ENCODE measurements at regions not wholly inside any gene's neighbourhood (a gene's known extent, or its start where the extent isn't known, plus 50 kb on each side); places are given as distances from the start of the nearest gene placed in this dataset.

DNA sequence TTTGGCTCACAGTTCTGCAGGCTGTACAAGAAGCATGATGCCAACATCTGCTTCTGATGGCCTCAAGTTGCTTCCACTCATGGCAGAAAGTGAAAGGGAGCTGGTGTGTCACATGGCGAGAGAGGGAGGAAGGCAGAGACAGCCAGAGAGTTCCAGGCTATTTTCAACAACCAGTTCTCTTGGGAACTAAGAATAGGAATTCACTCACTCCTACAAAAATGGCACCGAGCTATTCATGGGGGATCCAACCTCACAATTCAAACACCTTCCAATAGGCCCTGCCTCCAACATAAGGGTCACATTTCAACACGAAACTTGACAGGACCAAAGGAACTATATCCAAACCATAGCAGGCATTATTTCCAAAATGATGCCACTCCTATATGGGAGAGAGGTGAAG lies 299.5 kb upstream of the TGFBR2 start:
- Mint-ChIP-seq H3K9me3 (peaks cover 6% of the 10 kb centered on the region), H3K27me3 (ENCODE audit: low read depth, poor library complexity) (peaks cover 4% of the 10 kb centered on the region), H3K36me3 (ENCODE audit: low read depth) (peaks cover 4% of the 10 kb centered on the region), H3K4me3 (no peak overlapping the region), H3K4me1 (no peaks in the 10 kb centered on the region), H3K27ac (no peak overlapping the region)
- DNase-seq = no peak
- TF ChIP-seq, protein P1, sequence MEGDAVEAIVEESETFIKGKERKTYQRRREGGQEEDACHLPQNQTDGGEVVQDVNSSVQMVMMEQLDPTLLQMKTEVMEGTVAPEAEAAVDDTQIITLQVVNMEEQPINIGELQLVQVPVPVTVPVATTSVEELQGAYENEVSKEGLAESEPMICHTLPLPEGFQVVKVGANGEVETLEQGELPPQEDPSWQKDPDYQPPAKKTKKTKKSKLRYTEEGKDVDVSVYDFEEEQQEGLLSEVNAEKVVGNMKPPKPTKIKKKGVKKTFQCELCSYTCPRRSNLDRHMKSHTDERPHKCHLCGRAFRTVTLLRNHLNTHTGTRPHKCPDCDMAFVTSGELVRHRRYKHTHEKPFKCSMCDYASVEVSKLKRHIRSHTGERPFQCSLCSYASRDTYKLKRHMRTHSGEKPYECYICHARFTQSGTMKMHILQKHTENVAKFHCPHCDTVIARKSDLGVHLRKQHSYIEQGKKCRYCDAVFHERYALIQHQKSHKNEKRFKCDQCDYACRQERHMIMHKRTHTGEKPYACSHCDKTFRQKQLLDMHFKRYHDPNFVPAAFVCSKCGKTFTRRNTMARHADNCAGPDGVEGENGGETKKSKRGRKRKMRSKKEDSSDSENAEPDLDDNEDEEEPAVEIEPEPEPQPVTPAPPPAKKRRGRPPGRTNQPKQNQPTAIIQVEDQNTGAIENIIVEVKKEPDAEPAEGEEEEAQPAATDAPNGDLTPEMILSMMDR (IDR thresholded peaks at IDR 0.05) = no peak

- Mint-ChIP-seq H3K9me3 (peaks cover 6% of the 10 kb centered on the region), H3K4me1 (no peaks in the 10 kb centered on the region), H3K27ac (no peak overlapping the region), H3K4me3 (no peak overlapping the region), H3K27me3 (ENCODE audit: low read depth, poor library complexity) (peaks cover 4% of the 10 kb centered on the region), H3K36me3 (ENCODE audit: low read depth) (peaks cover 4% of the 10 kb centered on the region)
- TF ChIP-seq, protein P1 (IDR thresholded peaks at IDR 0.05) = no peak
- DNase-seq = no peak
Observed at GRCh38 chr3:30307372-30307950, 298.9 kb upstream of the TGFBR2 start.

GRCh38 chr3:30308131-30308530 lies 298.3 kb upstream of the TGFBR2 start:
- Mint-ChIP-seq H3K27ac (no peak overlapping the region), H3K27me3 (ENCODE audit: low read depth, poor library complexity) (peaks cover 4% of the 10 kb centered on the region), H3K9me3 (peaks cover 6% of the 10 kb centered on the region), H3K4me3 (no peak overlapping the region), H3K36me3 (ENCODE audit: low read depth) (peaks cover 4% of the 10 kb centered on the region), H3K4me1 (no peaks in the 10 kb centered on the region)
- TF ChIP-seq, protein P1 (IDR thresholded peaks at IDR 0.05) = no peak
- no peak for DNase-seq

DNA sequence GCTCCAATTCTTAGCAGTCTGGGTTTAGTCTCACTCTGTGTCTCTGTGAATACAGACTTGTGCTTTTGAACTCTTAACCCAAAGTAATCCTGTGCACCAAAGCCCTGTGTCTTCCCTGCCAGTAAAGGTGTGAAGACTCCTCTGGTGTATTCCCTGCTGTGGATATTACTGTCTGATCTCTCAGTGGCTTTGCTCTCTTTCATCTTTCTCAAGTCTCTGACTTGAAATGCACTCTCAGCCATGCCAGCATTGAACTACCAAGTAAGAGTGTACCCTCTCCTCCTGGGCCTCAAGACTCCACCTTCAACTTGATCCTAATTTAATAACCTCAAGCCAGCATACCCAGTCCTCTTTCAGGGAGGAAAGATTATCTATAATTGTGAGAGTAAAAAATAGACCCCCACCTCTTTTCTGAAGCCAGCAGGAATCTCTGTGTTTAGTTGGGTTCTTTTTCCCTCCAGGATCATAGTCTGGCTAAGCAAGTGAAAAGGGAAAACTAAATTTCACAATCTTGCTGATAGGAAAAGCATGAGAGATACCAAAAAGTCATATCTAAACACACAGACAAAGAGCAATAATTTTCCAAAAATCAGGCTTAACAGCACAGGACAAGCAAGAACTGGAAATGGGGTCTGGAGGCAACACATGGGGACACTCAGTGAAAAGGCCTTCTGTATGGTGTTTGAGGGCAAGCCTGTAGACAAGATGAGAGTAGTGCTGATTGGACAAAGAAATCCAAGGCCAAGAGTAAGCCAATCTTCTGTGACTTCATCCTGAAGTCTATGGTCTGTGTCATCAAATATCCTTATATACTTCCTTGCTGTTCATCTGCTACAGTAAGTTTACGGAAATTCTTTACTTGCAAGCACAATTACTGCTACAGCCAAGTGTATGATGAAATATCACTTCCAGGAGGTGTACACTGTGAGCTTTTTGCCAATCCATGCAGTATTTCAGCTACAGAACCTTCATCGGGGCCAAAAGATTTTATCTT lies 296.1 kb upstream of the TGFBR2 start:
- DNase-seq = no peak
- no peak overlapping the region for H3K27ac Mint-ChIP-seq
- TF ChIP-seq, protein P1 (IDR thresholded peaks at IDR 0.05) = no peak
- no peaks in the 10 kb centered on the region for H3K36me3 Mint-ChIP-seq (ENCODE audit: low read depth)
- H3K9me3 Mint-ChIP-seq = no peaks in the 10 kb centered on the region
- H3K27me3 Mint-ChIP-seq (ENCODE audit: low read depth, poor library complexity) = peaks cover 4% of the 10 kb centered on the region
- H3K4me3 Mint-ChIP-seq = no peak overlapping the region
- H3K4me1 Mint-ChIP-seq = peaks cover 8% of the 10 kb centered on the region

GRCh38 chr3:30311781-30312180 lies 294.6 kb upstream of the TGFBR2 start:
- no peak overlapping the region for H3K27ac Mint-ChIP-seq
- peaks cover 15% of the 10 kb centered on the region for H3K4me1 Mint-ChIP-seq
- H3K4me3 Mint-ChIP-seq = no peak overlapping the region
- H3K9me3 Mint-ChIP-seq = peaks cover 1% of the 10 kb centered on the region
- DNase-seq = no peak
- TF ChIP-seq, protein P1 (IDR thresholded peaks at IDR 0.05) = no peak
- H3K27me3 Mint-ChIP-seq (ENCODE audit: low read depth, poor library complexity) = peaks cover 4% of the 10 kb centered on the region
- H3K36me3 Mint-ChIP-seq (ENCODE audit: low read depth) = no peaks in the 10 kb centered on the region
